Osteoblast (primary cell): ENCODE measurements at regions not wholly inside any gene's neighbourhood (a gene's known extent, or its start where the extent isn't known, plus 50 kb on each side); places are given as distances from the start of the nearest gene placed in this dataset.

Source experiments
- DNase-seq: peaks from one replicate; pipeline ENCODE4 v3.0.0; 2011; ENCODE audit warnings: low spot score, mixed read lengths; ENCODE audit not compliant: insufficient read length; ENCODE audit errors: missing footprints
- H2AFZ ChIP-seq: 2 replicates; pipeline ENCODE4 v1.6.0; 2011; ENCODE audit warnings: mild to moderate bottlenecking, low read length
- H3K27ac ChIP-seq: 2 replicates; pipeline ENCODE4 v1.5.1; 2011; ENCODE audit warnings: mild to moderate bottlenecking, low read depth, low read length, moderate library complexity
- H3K27me3 ChIP-seq: 2 replicates; pipeline ENCODE4 v1.6.0; 2012; ENCODE audit warnings: mild to moderate bottlenecking, control low read depth, inconsistent platforms, low read length, moderate library complexity; ENCODE audit not compliant: insufficient read depth
- H3K36me3 ChIP-seq: 2 replicates; pipeline ENCODE4 v1.5.1; 2011; ENCODE audit warnings: mild to moderate bottlenecking, low read length, control low read depth, moderate library complexity; ENCODE audit not compliant: insufficient read depth
- H3K4me1 ChIP-seq: 2 replicates; pipeline ENCODE4 v1.5.1; 2011; ENCODE audit warnings: mild to moderate bottlenecking, low read length, control low read depth, moderate library complexity; ENCODE audit not compliant: insufficient read depth
- H3K4me2 ChIP-seq: 2 replicates; pipeline ENCODE4 v1.6.0; 2011; ENCODE audit warnings: mild to moderate bottlenecking, low read length; ENCODE audit not compliant: insufficient read depth
- H3K4me3 ChIP-seq: fragments of 200-600 bp; sonication (generic); 3 replicates; pipeline ENCODE4 v1.5.1; 2012; ENCODE audit warnings: mild to moderate bottlenecking, low read length, inconsistent platforms; ENCODE audit not compliant: insufficient read depth
- H3K79me2 ChIP-seq: 2 replicates; pipeline ENCODE4 v1.6.0; 2012; ENCODE audit warnings: mild to moderate bottlenecking, low read length, control low read depth, inconsistent platforms; ENCODE audit not compliant: insufficient read depth
- H3K9me3 ChIP-seq: 2 replicates; pipeline ENCODE4 v1.5.1; 2011; ENCODE audit warnings: low read depth, low read length, control low read depth
- H4K20me1 ChIP-seq: 2 replicates; pipeline ENCODE4 v1.6.0; 2012; ENCODE audit warnings: mild to moderate bottlenecking, low read length, control low read depth; ENCODE audit not compliant: insufficient read depth
- TF ChIP-seq, protein P1 (sequence below): IDR thresholded peaks from 2 replicates; pipeline ENCODE4 v1.5.1; 2011; ENCODE audit warnings: mild to moderate bottlenecking, low read depth, low read length, moderate library complexity; ENCODE audit errors: extremely low read depth

DNA sequence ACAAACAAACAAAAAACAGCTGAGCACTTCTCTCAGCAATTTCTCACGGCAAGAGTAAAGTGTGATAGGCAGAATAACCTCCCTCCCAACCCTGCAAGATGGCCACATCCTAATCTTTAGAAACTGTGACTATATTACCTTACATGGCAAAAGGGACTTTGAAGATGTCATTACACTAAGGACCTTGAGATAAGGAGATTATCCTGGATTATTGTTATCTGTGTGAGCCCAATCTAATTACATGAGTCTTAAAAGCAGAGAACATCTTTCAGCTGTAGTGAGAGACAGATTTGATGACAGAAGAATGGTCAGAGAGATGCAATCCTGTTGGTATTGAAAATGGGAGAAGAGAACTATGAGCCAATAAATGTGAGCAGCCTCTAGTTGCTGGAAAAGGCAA lies 347.9 kb downstream of the CDH9 start:
- H4K20me1 ChIP-seq, result no peaks in the 10 kb centered on the region
- H3K4me1 ChIP-seq, result no peaks in the 10 kb centered on the region
- peaks cover 4% of the 10 kb centered on the region for H3K9me3 ChIP-seq
- no peak overlapping the region for H3K4me2 ChIP-seq
- H3K36me3 ChIP-seq, result no peaks in the 10 kb centered on the region
- H2AFZ ChIP-seq, result no peak overlapping the region
- no peak overlapping the region for H3K4me3 ChIP-seq
- H3K27ac ChIP-seq, result no peak overlapping the region
- no peaks in the 10 kb centered on the region for H3K79me2 ChIP-seq
- DNase-seq, result no peak
- TF ChIP-seq, protein P1, sequence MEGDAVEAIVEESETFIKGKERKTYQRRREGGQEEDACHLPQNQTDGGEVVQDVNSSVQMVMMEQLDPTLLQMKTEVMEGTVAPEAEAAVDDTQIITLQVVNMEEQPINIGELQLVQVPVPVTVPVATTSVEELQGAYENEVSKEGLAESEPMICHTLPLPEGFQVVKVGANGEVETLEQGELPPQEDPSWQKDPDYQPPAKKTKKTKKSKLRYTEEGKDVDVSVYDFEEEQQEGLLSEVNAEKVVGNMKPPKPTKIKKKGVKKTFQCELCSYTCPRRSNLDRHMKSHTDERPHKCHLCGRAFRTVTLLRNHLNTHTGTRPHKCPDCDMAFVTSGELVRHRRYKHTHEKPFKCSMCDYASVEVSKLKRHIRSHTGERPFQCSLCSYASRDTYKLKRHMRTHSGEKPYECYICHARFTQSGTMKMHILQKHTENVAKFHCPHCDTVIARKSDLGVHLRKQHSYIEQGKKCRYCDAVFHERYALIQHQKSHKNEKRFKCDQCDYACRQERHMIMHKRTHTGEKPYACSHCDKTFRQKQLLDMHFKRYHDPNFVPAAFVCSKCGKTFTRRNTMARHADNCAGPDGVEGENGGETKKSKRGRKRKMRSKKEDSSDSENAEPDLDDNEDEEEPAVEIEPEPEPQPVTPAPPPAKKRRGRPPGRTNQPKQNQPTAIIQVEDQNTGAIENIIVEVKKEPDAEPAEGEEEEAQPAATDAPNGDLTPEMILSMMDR, result no peak
- H3K27me3 ChIP-seq, result no peaks in the 10 kb centered on the region

DNA sequence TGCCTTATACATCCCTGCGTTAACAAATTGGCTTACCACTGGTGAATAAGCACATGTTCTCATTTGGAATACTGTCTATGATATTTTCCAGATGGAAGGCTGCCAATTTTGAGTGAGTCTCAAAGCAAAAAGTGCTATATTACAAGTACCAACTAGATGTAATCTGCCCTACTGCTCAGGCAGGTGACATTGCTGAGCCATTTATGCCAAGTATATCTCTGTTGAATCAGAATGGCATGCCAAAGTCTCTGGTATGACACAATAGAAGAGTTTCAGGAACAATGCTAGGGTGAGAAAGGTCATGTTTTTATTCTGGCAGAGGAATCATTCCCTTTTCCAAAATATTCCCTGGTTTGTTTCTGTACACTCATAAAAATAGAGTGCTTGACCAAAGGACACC lies 356.5 kb downstream of the CDH9 start:
- H3K79me2 ChIP-seq, result no peaks in the 10 kb centered on the region
- TF ChIP-seq, protein P1, result no peak
- H3K4me2 ChIP-seq, result no peak overlapping the region
- H2AFZ ChIP-seq, result no peak overlapping the region
- DNase-seq, result peak; percentile 13
- no peaks in the 10 kb centered on the region for H3K27me3 ChIP-seq
- no peaks in the 10 kb centered on the region for H4K20me1 ChIP-seq
- no peak overlapping the region for H3K27ac ChIP-seq
- H3K36me3 ChIP-seq, result no peaks in the 10 kb centered on the region
- H3K4me1 ChIP-seq, result no peaks in the 10 kb centered on the region
- peaks cover 4% of the 10 kb centered on the region for H3K9me3 ChIP-seq
- no peak overlapping the region for H3K4me3 ChIP-seq

DNA sequence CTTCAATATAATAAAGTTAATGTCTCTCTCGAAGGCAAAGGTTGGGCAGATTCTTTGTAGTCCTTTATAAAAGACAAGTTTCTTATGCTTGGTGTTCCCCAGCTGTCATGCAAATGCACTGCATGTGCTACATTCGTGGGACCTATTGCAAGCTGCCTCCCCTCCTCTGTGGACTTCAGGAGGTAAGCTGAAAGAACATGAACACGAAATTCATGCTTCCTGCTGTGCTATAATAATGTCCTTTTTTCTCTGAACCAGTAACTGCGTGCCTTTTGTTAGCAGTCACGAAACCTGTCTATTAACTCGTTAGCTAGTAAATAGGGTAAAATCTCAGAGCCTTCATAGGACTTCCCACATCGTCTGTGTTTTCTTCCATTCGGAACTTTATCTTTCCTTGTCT lies 363.5 kb downstream of the CDH9 start:
- Histone ChIP-seq H3K9me3 (no peaks in the 10 kb centered on the region), H2AFZ (no peak overlapping the region), H3K4me2 (no peak overlapping the region), H3K4me3 (no peak overlapping the region), H3K27me3 (no peaks in the 10 kb centered on the region), H4K20me1 (no peaks in the 10 kb centered on the region), H3K36me3 (no peaks in the 10 kb centered on the region), H3K4me1 (no peaks in the 10 kb centered on the region), H3K27ac (no peak overlapping the region), H3K79me2 (no peaks in the 10 kb centered on the region)
- no peak for DNase-seq
- TF ChIP-seq, protein P1, result no peak

DNA sequence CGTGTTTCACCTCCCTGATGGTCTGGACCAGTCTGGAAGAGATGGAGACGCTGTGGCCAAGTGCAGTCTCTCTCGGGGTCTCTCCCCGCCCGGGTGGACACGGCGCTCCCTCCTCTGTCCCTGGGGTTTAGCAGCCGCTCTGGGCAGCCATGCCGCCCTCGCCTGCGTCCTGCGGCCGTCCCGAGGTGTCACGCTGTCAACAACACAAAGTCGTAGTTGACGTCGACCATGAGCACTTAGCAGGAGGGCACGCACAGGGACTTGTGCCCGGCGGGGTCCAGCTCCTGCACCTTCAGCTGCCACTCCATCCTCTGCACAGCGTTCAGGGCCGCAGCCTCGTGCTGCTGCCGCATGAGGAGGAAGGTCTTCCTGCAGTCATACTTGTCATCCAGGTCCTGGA lies 368.9 kb downstream of the CDH9 start:
- Histone ChIP-seq H3K4me3 (no peak overlapping the region), H3K27ac (no peak overlapping the region), H2AFZ (no peak overlapping the region), H3K4me1 (no peaks in the 10 kb centered on the region), H3K36me3 (no peaks in the 10 kb centered on the region), H3K9me3 (no peaks in the 10 kb centered on the region), H3K79me2 (no peaks in the 10 kb centered on the region), H3K27me3 (no peaks in the 10 kb centered on the region), H3K4me2 (no peak overlapping the region), H4K20me1 (no peaks in the 10 kb centered on the region)
- TF ChIP-seq, protein P1, result no peak
- DNase-seq, result no peak
